Lung (tissue), 11 donors: ENCODE measurements at regions not wholly inside any gene's neighbourhood (a gene's known extent, or its start where the extent isn't known, plus 50 kb on each side); places are given as distances from the start of the nearest gene placed in this dataset.
"Not testable (repeated sequence)": the region's sequence is repeated elsewhere in the genome, so short reads cannot be mapped to it uniquely, and the experiment has no call there.

Experiments
- ATAC-seq: fragments of 200-7000 bp; cut with Tn5 transposase; one replicate; pipeline ENCODE4 v1.9.1; 2020; ENCODE audit warnings: moderate number of reproducible peaks; ENCODE audit not compliant: insufficient read depth, low FRiP score
- DNase-seq, 3 donors: peaks; one replicate each; pipeline ENCODE4 v3.0.0-alpha.2; 2013 to 2017
- H3K27ac ChIP-seq, 2 donors: one replicate each; pipeline ENCODE4 v1.5.1; 2013; ENCODE audit warnings: mild to moderate bottlenecking in 2 of 2, moderate library complexity in 2 of 2, control low read depth in 1 of 2, inconsistent platforms in 1 of 2, low read depth in 1 of 2, low read length in 1 of 2
- H3K27me3 ChIP-seq, 3 donors: one replicate each; pipeline ENCODE4 v1.5.1; 2013; ENCODE audit warnings: low read length in 2 of 3; ENCODE audit not compliant: control insufficient read depth in 3 of 3, insufficient read depth in 3 of 3
- H3K36me3 ChIP-seq, 4 donors: one replicate each; pipeline ENCODE4 v1.5.1; 2013; ENCODE audit warnings: low read length in 4 of 4, mild to moderate bottlenecking in 1 of 4, moderate library complexity in 1 of 4; ENCODE audit not compliant: control insufficient read depth in 4 of 4, insufficient read depth in 4 of 4
- H3K4me1 ChIP-seq, 5 donors: one replicate each; pipeline ENCODE4 v1.5.1; 2013; ENCODE audit warnings: low read length in 5 of 5, mild to moderate bottlenecking in 2 of 5, moderate library complexity in 1 of 5; ENCODE audit not compliant: control insufficient read depth in 5 of 5, insufficient read depth in 5 of 5
- H3K4me3 ChIP-seq: one replicate; pipeline ENCODE4 v1.5.1; 2013; ENCODE audit warnings: mild to moderate bottlenecking, control low read depth, moderate library complexity
- H3K9ac ChIP-seq, 2 donors: one replicate each; pipeline ENCODE4 v1.5.1; 2013; ENCODE audit warnings: low read length in 2 of 2, control low read depth in 1 of 2; ENCODE audit not compliant: insufficient read depth in 1 of 2
- H3K9me3 ChIP-seq, 4 donors: one replicate each; pipeline ENCODE4 v1.5.1; 2013; ENCODE audit warnings: low read length in 3 of 4, mild to moderate bottlenecking in 1 of 4, moderate library complexity in 1 of 4; ENCODE audit not compliant: control insufficient read depth in 4 of 4, insufficient read depth in 3 of 4
- CTCF ChIP-seq: IDR thresholded peaks from 2 replicates; pipeline ENCODE4 v1.5.1; 2012; ENCODE audit warnings: mild to moderate bottlenecking; ENCODE audit errors: control extremely low read depth, extremely low read depth
- WGBS, 2 donors: extraction: QIAGEN DNeasy Blood & Tissue Kit; methylation state at CpG; one replicate each; pipeline ENCODE4 v1.1.7; 2013; 5-methylcytosine and 5-hydroxymethylcytosine counted together
- donor health status: control.
- donor health status: control.
- donor health status: Bipolar disorder and iron deficiency.
- donor health status: healthy.
- donor health status: DM: yes; HTN: yes; CAD: no.

- ATAC-seq (no peak), DNase-seq (peak; percentile 30 to 64 (median 49))
- no peak for TF ChIP-seq CTCF
- no peaks in the 10 kb centered on the region for H3K9me3 ChIP-seq
- H3K9ac ChIP-seq = no peak overlapping the region
- H3K27ac ChIP-seq = no peak overlapping the region
- H3K4me1 ChIP-seq = no peaks in the 10 kb centered on the region
- WGBS, 2 donors = 89 to 95% methylated on average over 1 of the region's 1 CpG
- no peaks in the 10 kb centered on the region for H3K36me3 ChIP-seq
- no peaks in the 10 kb centered on the region for H3K27me3 ChIP-seq
- no peak overlapping the region for H3K4me3 ChIP-seq
Observed at GRCh38 chr2:22981785-22982184, 403.2 kb upstream of the KLHL29 start.

GRCh38 chr2:22984152-22984551 is 400.8 kb upstream of the KLHL29 start:
- ATAC-seq, H3K4me1 ChIP-seq, H3K27me3 ChIP-seq, H3K9me3 ChIP-seq, DNase-seq, H3K36me3 ChIP-seq, H3K27ac ChIP-seq, H3K9ac ChIP-seq, H3K4me3 ChIP-seq: not testable (repeated sequence)
- WGBS, 2 donors = 96 to 98% methylated on average over 6 to 20 of the region's 25 CpGs

DNA sequence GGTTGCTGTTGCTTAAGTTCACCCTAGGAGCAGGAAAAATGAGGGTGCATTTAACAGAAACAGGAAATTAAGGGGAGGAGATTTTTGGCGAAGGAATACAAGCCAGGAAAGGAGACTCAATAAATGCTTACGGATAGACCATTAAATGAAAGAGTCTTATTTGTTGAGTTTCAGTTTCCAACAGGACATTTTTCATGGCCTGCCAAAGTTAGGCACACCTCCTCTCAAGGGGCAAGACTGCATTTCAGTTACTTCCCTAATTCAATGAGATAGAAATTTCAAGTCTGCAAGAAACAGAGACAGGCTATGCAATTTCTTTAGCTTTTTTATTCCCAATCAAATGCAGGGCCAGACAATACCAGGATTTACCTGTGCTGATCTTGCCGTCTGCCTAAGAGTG is 394.7 kb upstream of the KLHL29 start:
- WGBS, 2 donors = 61 to 64% methylated on average over 3 of the region's 3 CpGs
- no peaks in the 10 kb centered on the region for H3K27me3 ChIP-seq
- no peaks in the 10 kb centered on the region for H3K4me1 ChIP-seq
- H3K9ac ChIP-seq = no peak overlapping the region
- H3K4me3 ChIP-seq = no peak overlapping the region
- DNase-seq (no peak), ATAC-seq (no peak)
- no peak for TF ChIP-seq CTCF
- no peaks in the 10 kb centered on the region for H3K9me3 ChIP-seq
- no peaks in the 10 kb centered on the region for H3K36me3 ChIP-seq
- no peak overlapping the region for H3K27ac ChIP-seq

GRCh38 chr2:22991844-22992243 is 393.1 kb upstream of the KLHL29 start:
- WGBS, 2 donors = 73 to 83% methylated on average over 3 of the region's 3 CpGs
- no peak for ATAC-seq

More at GRCh38 chr2:22991844-22992243, 393.1 kb upstream of the KLHL29 start:
- Histone ChIP-seq H3K27me3 (no peaks in the 10 kb centered on the region), H3K4me1 (no peaks in the 10 kb centered on the region), H3K9me3 (no peaks in the 10 kb centered on the region), H3K36me3 (no peaks in the 10 kb centered on the region), H3K9ac (no peak overlapping the region), H3K27ac (no peak overlapping the region), H3K4me3 (no peak overlapping the region)
- no peak for DNase-seq
- no peak for TF ChIP-seq CTCF
